ENCODE measurements at regions not wholly inside any gene's neighbourhood (a gene's known extent, or its start where the extent isn't known, plus 50 kb on each side); places are given as distances from the start of the nearest gene placed in this dataset.

GRCh38 chr2:221943076-221943810, 355.6 kb downstream of the PAX3 start:
- no peak for TF ChIP-seq ZNF384 (IDR thresholded peaks at IDR 0.05)
- TF ChIP-seq SUZ12 (IDR thresholded peaks at IDR 0.05), result no peak
- ChIA-PET CTCF (no interaction called here), POLR2A (no interaction called here)
- no peak for DNase-seq (ENCODE audit: extremely low spot score)

GRCh38 chr2:221931251-221931991, 359.3 kb upstream of the EPHA4 start:
- TF ChIP-seq ZNF384 (IDR thresholded peaks at IDR 0.05) (no peak), HDGF (IDR thresholded peaks at IDR 0.05; ENCODE audit: borderline replicate concordance) (no peak), FOXK2 (IDR thresholded peaks at IDR 0.05) (no peak), NFRKB (IDR thresholded peaks at IDR 0.05) (no peak), PKNOX1 (IDR thresholded peaks at IDR 0.05) (no peak), FOXM1 (IDR thresholded peaks at IDR 0.05; ENCODE audit: borderline replicate concordance) (no peak), CTBP1 (IDR thresholded peaks at IDR 0.05; ENCODE audit: borderline replicate concordance) (no peak), LEF1 (IDR thresholded peaks at IDR 0.05; ENCODE audit: borderline replicate concordance) (no peak), FOXA1 (IDR thresholded peaks at IDR 0.05) (no peak), TARDBP (IDR thresholded peaks at IDR 0.05) (no peak), L3MBTL2 (conservative IDR thresholded peaks at IDR 0.05) (no peak), BHLHE40 (IDR thresholded peaks at IDR 0.05; ENCODE audit: borderline replicate concordance) (no peak), SP1 (IDR thresholded peaks at IDR 0.05) (no peak), ARNT (IDR thresholded peaks at IDR 0.05) (no peak), ELF4 (IDR thresholded peaks at IDR 0.05) (no peak), SUZ12 (IDR thresholded peaks at IDR 0.05) (no peak)
- ChIA-PET POLR2A (no interaction called here), CTCF (no interaction called here)
- no peak for DNase-seq (ENCODE audit: extremely low spot score)

GRCh38 chr2:221929259-221929658, 357.2 kb upstream of the EPHA4 start:
- ChIA-PET POLR2A (no interaction called here), CTCF (no interaction called here)
- no peak for DNase-seq (ENCODE audit: extremely low spot score)
- TF ChIP-seq FOXM1 (IDR thresholded peaks at IDR 0.05; ENCODE audit: borderline replicate concordance), result no peak
- TF ChIP-seq FOXA1 (IDR thresholded peaks at IDR 0.05), result no peak
- TF ChIP-seq SP1 (IDR thresholded peaks at IDR 0.05), result no peak

GRCh38 chr2:221926327-221926726, 354.2 kb upstream of the EPHA4 start:
- TF ChIP-seq FOXM1 (IDR thresholded peaks at IDR 0.05; ENCODE audit: borderline replicate concordance) (no peak), L3MBTL2 (conservative IDR thresholded peaks at IDR 0.05) (no peak), ZNF384 (IDR thresholded peaks at IDR 0.05) (no peak), NFRKB (IDR thresholded peaks at IDR 0.05) (no peak), HDGF (IDR thresholded peaks at IDR 0.05; ENCODE audit: borderline replicate concordance) (no peak), BHLHE40 (IDR thresholded peaks at IDR 0.05; ENCODE audit: borderline replicate concordance) (no peak), FOXK2 (IDR thresholded peaks at IDR 0.05) (no peak), ARNT (IDR thresholded peaks at IDR 0.05) (no peak), TARDBP (IDR thresholded peaks at IDR 0.05) (no peak), ELF4 (IDR thresholded peaks at IDR 0.05) (no peak), FOXA1 (IDR thresholded peaks at IDR 0.05) (no peak), SP1 (IDR thresholded peaks at IDR 0.05) (no peak), LEF1 (IDR thresholded peaks at IDR 0.05; ENCODE audit: borderline replicate concordance) (no peak), CTBP1 (IDR thresholded peaks at IDR 0.05; ENCODE audit: borderline replicate concordance) (no peak)
- POLR2A ChIA-PET, result no interaction called here
- CTCF ChIA-PET, result no interaction called here
- DNase-seq (ENCODE audit: extremely low spot score), result no peak

GRCh38 chr2:221924576-221924975, 352.5 kb upstream of the EPHA4 start:
- no peak for DNase-seq (ENCODE audit: extremely low spot score)
- TF ChIP-seq BHLHE40 (IDR thresholded peaks at IDR 0.05; ENCODE audit: borderline replicate concordance) (no peak), FOXA1 (IDR thresholded peaks at IDR 0.05) (no peak), HDGF (IDR thresholded peaks at IDR 0.05; ENCODE audit: borderline replicate concordance) (no peak), NFRKB (IDR thresholded peaks at IDR 0.05) (no peak), L3MBTL2 (conservative IDR thresholded peaks at IDR 0.05) (no peak), FOXK2 (IDR thresholded peaks at IDR 0.05) (no peak), LEF1 (IDR thresholded peaks at IDR 0.05; ENCODE audit: borderline replicate concordance) (no peak), ELF4 (IDR thresholded peaks at IDR 0.05) (no peak), ARNT (IDR thresholded peaks at IDR 0.05) (no peak)
- POLR2A ChIA-PET, result no interaction called here
- CTCF ChIA-PET, result no interaction called here

GRCh38 chr2:221915926-221916325, 343.8 kb upstream of the EPHA4 start:
- POLR2A ChIA-PET, result no interaction called here
- CTCF ChIA-PET, result no interaction called here
- TF ChIP-seq PKNOX1 (IDR thresholded peaks at IDR 0.05) (no peak), NFRKB (IDR thresholded peaks at IDR 0.05) (no peak), CTBP1 (IDR thresholded peaks at IDR 0.05; ENCODE audit: borderline replicate concordance) (no peak), LEF1 (IDR thresholded peaks at IDR 0.05; ENCODE audit: borderline replicate concordance) (no peak), FOXM1 (IDR thresholded peaks at IDR 0.05; ENCODE audit: borderline replicate concordance) (no peak), ARNT (IDR thresholded peaks at IDR 0.05) (no peak), BHLHE40 (IDR thresholded peaks at IDR 0.05; ENCODE audit: borderline replicate concordance) (no peak), TARDBP (IDR thresholded peaks at IDR 0.05) (no peak), FOXK2 (IDR thresholded peaks at IDR 0.05) (no peak)
- DNase-seq (ENCODE audit: extremely low spot score), result no peak
